HepG2 (cell line): ENCODE measurements at regions not wholly inside any gene's neighbourhood (a gene's known extent, or its start where the extent isn't known, plus 50 kb on each side); places are given as distances from the start of the nearest gene placed in this dataset.

Experiments
- ATAC-seq: fragments of 200-7000 bp; cut with Tn5 transposase; 3 replicates; pipeline ENCODE4 v1.9.1; 2020; ENCODE audit warnings: mild to moderate bottlenecking, moderate library complexity
- BruUV-seq: library from RNA; stranded (reverse); fragments of 400-500 nt; replicated peaks from 2 replicates; lab custom pipeline; 2021; lab: Mats Ljungman, UMichigan
- CTCF ChIA-PET: fragments of 300-600 bp; formaldehyde crosslinking; extraction: SDS; loops from one replicate; lab custom pipeline; 2021; ENCODE audit warnings: low total read pairs, inconsistent platforms, low intra/inter-chr PET ratio; lab: Yijun Ruan, JAX
- POLR2A ChIA-PET: fragments of 350-600 bp; sonication (Branson Sonifier 250); formaldehyde crosslinking; loops from one replicate; lab custom pipeline; 2020; ENCODE audit warnings: antibody characterized with exemption, inconsistent platforms; lab: Yijun Ruan, JAX
- DNase-seq: peaks from one replicate; pipeline ENCODE4 v3.0.0-alpha.2; 2015; ENCODE audit warnings: low spot score
- FAIRE-seq: peaks from 3 replicates; lab custom pipeline; 2011; peaks lifted over from hg19 to GRCh38; lab: Jason Lieb, UNC
- H2AFZ ChIP-seq: one replicate; pipeline ENCODE4 v1.6.1; 2011; ENCODE audit warnings: low read length, inconsistent platforms
- H3K27ac ChIP-seq: fragments of 300-600 bp; 3 replicates; pipeline ENCODE4 v1.8.0; 2011; ENCODE audit warnings: mixed run types, mild to moderate bottlenecking, mixed read lengths, low read length, inconsistent platforms; ENCODE audit not compliant: insufficient read depth; ENCODE audit errors: extremely low read length
- H3K27me3 ChIP-seq, 2 experiments: fragments of 200-600 bp in 1 of 2; 2 replicates in 1 of 2; 3 replicates in 1 of 2; pipeline versions ENCODE4 v1.6.0 to v1.8.0; 2011; ENCODE audit warnings: low read length in 2 of 2, mild to moderate bottlenecking in 2 of 2, moderate library complexity in 2 of 2, inconsistent platforms in 1 of 2; ENCODE audit not compliant: insufficient read depth in 2 of 2, control insufficient read depth in 1 of 2
- H3K36me3 ChIP-seq, 2 experiments: fragments of 200-600 bp in 1 of 2; replicated peaks in 1 of 2; 2 replicates in 1 of 2; 3 replicates in 1 of 2; pipeline versions ENCODE4 v1.5.1 to v1.8.0; 2011; ENCODE audit warnings: low read length in 2 of 2, inconsistent platforms in 1 of 2; ENCODE audit not compliant: insufficient read depth in 2 of 2, control insufficient read depth in 1 of 2
- H3K4me1 ChIP-seq: 2 replicates; pipeline ENCODE4 v1.5.1; 2012; ENCODE audit warnings: low read length, inconsistent platforms; ENCODE audit not compliant: insufficient read depth
- H3K4me2 ChIP-seq: 2 replicates; pipeline ENCODE4 v1.6.0; 2011; ENCODE audit warnings: low read depth, low read length, inconsistent platforms
- H3K4me3 ChIP-seq, 3 experiments: fragments of 200-600 bp in 1 of 3; sonication (generic), shearing (Covaris generic) in 1 of 3; replicated peaks in 1 of 3; 2 replicates each; pipeline ENCODE4 v1.5.1; 2011 to 2016; ENCODE audit warnings: low read length in 3 of 3, inconsistent platforms in 2 of 3, low read depth in 2 of 3, mild to moderate bottlenecking in 2 of 3, control low read depth in 1 of 3, mixed read lengths in 1 of 3; ENCODE audit not compliant: insufficient read depth in 1 of 3
- H3K79me2 ChIP-seq: one replicate; pipeline ENCODE4 v1.6.1; 2011; ENCODE audit warnings: low read length, inconsistent platforms; ENCODE audit not compliant: insufficient read depth
- H3K9ac ChIP-seq: 2 replicates; pipeline ENCODE4 v1.6.0; 2011; ENCODE audit warnings: mild to moderate bottlenecking, low read depth, low read length, inconsistent platforms; ENCODE audit not compliant: insufficient read depth
- H3K9me3 ChIP-seq: 2 replicates; pipeline ENCODE4 v1.5.1; 2012; ENCODE audit warnings: mild to moderate bottlenecking, low read length
- H4K20me1 ChIP-seq: 2 replicates; pipeline ENCODE4 v1.6.0; 2011; ENCODE audit warnings: inconsistent platforms, mild to moderate bottlenecking, low read length, moderate library complexity; ENCODE audit not compliant: insufficient read depth
- EP300 ChIP-seq, 3 experiments: sonication (generic) in 1 of 3; formaldehyde crosslinking in 1 of 3; IDR thresholded peaks; 2 replicates each; pipeline versions ENCODE4 v1.5.1 to v1.6.1; 2011 to 2020; ENCODE audit warnings: low read depth in 2 of 3, low read length in 2 of 3, borderline replicate concordance in 1 of 3, improper control_type of control experiment in 1 of 3, mild to moderate bottlenecking in 1 of 3, missing genetic modification reagents in 1 of 3, moderate library complexity in 1 of 3
- KDM6A ChIP-seq: IDR thresholded peaks from 2 replicates; pipeline ENCODE4 v1.6.1; 2016; ENCODE audit warnings: low read depth
- SMAD1 ChIP-seq: sonication (generic); formaldehyde crosslinking; IDR thresholded peaks from 2 replicates; pipeline ENCODE4 v1.4.0; 2020; ENCODE audit warnings: missing genetic modification reagents, low read depth, mild to moderate bottlenecking, borderline replicate concordance
- TGIF2 ChIP-seq: IDR thresholded peaks from 2 replicates; pipeline ENCODE4 v1.6.1; 2016; ENCODE audit warnings: control low read depth, missing compliant biosample characterization
- ZNF629 ChIP-seq: sonication (generic); formaldehyde crosslinking; conservative IDR thresholded peaks from 2 replicates; pipeline ENCODE4 v1.5.0; 2020; ENCODE audit warnings: missing genetic modification reagents
- WGBS: methylation state at CpG from one replicate; pipeline ENCODE4 v1.1.6; 2017; ENCODE audit warnings: low lambda C conversion rate; 5-methylcytosine and 5-hydroxymethylcytosine counted together
- in situ Hi-C: cut with HindIII; loops from 2 replicates; pipeline ENCODE4 v1.10.0; 2017; ENCODE audit warnings: low pct_unique_long_range_greater_than_20kb; ENCODE audit not compliant: extremely low pct_ligation_motif_present
- intact Hi-C: fragments of 100-400 bp; cut with micrococcal nuclease; formaldehyde crosslinking; loops from one replicate; pipeline ENCODE4 v1.10.0; 2022; ENCODE audit not compliant: unreplicated experiment
- TF ChIP-seq, protein P1 (sequence below): sonication (generic); formaldehyde crosslinking; IDR thresholded peaks from 2 replicates; pipeline ENCODE4 v1.5.0; 2020; ENCODE audit warnings: mild to moderate bottlenecking, missing genetic modification reagents, moderate library complexity
- TF ChIP-seq, protein P2 (sequence below): sonication (generic); formaldehyde crosslinking; IDR thresholded peaks from 2 replicates; pipeline ENCODE4 v1.5.1; 2020; ENCODE audit warnings: mild to moderate bottlenecking, moderate library complexity, missing genetic modification reagents
- TF ChIP-seq, protein P3 (sequence below): sonication (generic); formaldehyde crosslinking; IDR thresholded peaks from 2 replicates; pipeline ENCODE4 v1.8.1; 2023; ENCODE audit warnings: mild to moderate bottlenecking, missing genetic modification reagents

DNA sequence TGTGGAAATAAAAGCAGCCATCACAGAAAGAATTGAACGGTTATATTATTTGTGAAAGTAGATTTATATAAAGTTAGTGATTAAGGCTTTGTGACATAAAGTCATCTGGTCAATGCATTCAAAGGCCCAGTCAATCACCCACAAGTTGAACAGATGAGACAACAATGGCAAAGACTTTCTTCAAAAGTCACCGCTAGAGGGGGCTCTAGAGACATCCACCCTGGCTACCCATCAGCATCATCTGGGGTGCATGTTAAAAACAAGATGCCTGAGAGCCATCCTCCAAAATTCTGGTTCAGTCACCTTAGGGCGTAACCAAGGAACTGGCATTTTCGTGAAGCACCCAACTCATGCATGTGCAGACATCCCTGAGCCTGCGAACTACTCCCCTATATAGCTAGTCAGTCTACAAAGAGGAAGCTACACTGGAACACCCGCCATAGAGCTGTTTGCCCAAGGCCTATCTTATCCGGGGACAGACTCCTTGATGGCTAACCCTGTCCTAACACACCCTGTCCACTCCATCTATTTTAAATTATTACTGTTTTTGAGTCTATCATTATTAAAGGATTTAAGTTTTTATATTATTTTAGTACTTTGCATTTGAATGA lies 970.5 kb downstream of the UQCRFS1 start:
- in situ Hi-C loops (no loop called here), intact Hi-C loops (no loop called here)
- Histone ChIP-seq H3K36me3 (no peaks in the 10 kb centered on the region), H4K20me1 (no peaks in the 10 kb centered on the region), H3K79me2 (no peaks in the 10 kb centered on the region), H3K9ac (no peak overlapping the region), H3K4me1 (no peaks in the 10 kb centered on the region), H3K27me3 (no peaks in the 10 kb centered on the region), H3K4me3 (no peak overlapping the region), H3K4me2 (no peak overlapping the region), H3K9me3 (peaks cover 93% of the 10 kb centered on the region), H2AFZ (no peak overlapping the region), H3K27ac (no peak overlapping the region)
- DNase-seq = no peak
- BruUV-seq = no TSS peak
- no peak for FAIRE-seq
- no peak for TF ChIP-seq SMAD1 (CRISPR knock-in tag)
- TF ChIP-seq, protein P1, sequence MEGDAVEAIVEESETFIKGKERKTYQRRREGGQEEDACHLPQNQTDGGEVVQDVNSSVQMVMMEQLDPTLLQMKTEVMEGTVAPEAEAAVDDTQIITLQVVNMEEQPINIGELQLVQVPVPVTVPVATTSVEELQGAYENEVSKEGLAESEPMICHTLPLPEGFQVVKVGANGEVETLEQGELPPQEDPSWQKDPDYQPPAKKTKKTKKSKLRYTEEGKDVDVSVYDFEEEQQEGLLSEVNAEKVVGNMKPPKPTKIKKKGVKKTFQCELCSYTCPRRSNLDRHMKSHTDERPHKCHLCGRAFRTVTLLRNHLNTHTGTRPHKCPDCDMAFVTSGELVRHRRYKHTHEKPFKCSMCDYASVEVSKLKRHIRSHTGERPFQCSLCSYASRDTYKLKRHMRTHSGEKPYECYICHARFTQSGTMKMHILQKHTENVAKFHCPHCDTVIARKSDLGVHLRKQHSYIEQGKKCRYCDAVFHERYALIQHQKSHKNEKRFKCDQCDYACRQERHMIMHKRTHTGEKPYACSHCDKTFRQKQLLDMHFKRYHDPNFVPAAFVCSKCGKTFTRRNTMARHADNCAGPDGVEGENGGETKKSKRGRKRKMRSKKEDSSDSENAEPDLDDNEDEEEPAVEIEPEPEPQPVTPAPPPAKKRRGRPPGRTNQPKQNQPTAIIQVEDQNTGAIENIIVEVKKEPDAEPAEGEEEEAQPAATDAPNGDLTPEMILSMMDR (CRISPR knock-in tag) = peak; percentile 22; the same call in 1 of the 2 replicates
- TF ChIP-seq ZNF629 (CRISPR knock-in tag) = no peak
- ChIA-PET CTCF (no interaction called here), POLR2A (no interaction called here)
- ATAC-seq = no peak
- WGBS = 0% methylated on average over 4 of the region's 7 CpGs

DNA sequence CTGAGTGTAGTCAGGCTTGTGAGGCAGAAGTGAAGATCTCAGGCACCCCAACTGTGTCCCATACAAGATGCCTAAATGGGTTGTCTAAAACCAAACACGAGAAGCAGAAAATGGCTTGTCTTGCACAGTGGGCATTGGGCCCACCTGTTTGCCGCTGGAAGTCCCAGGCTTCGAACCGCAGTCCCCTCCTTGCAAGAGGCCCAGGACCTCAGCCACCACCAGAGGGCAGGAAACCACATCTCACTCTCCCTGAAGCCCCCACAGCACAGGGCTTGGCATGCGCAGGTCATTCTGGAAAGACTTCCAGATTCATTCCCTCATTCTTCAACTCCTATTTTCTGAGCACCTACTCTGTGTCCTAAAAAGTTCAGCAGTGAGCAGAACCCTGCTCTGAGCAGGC lies 973.7 kb downstream of the UQCRFS1 start:
- BruUV-seq = no TSS peak
- in situ Hi-C loops (no loop called here), intact Hi-C loops (no loop called here)
- Histone ChIP-seq H3K4me1 (no peaks in the 10 kb centered on the region), H3K27me3 (no peaks in the 10 kb centered on the region), H2AFZ (no peak overlapping the region), H3K4me2 (no peak overlapping the region), H3K27ac (no peak overlapping the region), H3K36me3 (no peaks in the 10 kb centered on the region), H4K20me1 (no peaks in the 10 kb centered on the region), H3K4me3 (no peak overlapping the region), H3K9ac (no peak overlapping the region), H3K9me3 (peaks cover 92% of the 10 kb centered on the region), H3K79me2 (no peaks in the 10 kb centered on the region)
- ChIA-PET POLR2A (no interaction called here), CTCF (no interaction called here)
- no peak for ATAC-seq
- FAIRE-seq = no peak
- WGBS = 14% methylated on average over 2 of the region's 5 CpGs
- DNase-seq = no peak
- TF ChIP-seq KDM6A (CRISPR knock-in tag) (no peak), TGIF2 (no peak), EP300 (IDR thresholded peaks at IDR 0.05; ENCODE audit: low read depth in 2 of 2, low read length in 2 of 2) (no peak), EP300 (CRISPR knock-in tag; IDR thresholded peaks at IDR 0.05; ENCODE audit: borderline replicate concordance) (no peak)
- TF ChIP-seq, protein P2, sequence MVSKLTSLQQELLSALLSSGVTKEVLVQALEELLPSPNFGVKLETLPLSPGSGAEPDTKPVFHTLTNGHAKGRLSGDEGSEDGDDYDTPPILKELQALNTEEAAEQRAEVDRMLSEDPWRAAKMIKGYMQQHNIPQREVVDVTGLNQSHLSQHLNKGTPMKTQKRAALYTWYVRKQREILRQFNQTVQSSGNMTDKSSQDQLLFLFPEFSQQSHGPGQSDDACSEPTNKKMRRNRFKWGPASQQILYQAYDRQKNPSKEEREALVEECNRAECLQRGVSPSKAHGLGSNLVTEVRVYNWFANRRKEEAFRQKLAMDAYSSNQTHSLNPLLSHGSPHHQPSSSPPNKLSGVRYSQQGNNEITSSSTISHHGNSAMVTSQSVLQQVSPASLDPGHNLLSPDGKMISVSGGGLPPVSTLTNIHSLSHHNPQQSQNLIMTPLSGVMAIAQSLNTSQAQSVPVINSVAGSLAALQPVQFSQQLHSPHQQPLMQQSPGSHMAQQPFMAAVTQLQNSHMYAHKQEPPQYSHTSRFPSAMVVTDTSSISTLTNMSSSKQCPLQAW = no peak
- TF ChIP-seq, protein P3, sequence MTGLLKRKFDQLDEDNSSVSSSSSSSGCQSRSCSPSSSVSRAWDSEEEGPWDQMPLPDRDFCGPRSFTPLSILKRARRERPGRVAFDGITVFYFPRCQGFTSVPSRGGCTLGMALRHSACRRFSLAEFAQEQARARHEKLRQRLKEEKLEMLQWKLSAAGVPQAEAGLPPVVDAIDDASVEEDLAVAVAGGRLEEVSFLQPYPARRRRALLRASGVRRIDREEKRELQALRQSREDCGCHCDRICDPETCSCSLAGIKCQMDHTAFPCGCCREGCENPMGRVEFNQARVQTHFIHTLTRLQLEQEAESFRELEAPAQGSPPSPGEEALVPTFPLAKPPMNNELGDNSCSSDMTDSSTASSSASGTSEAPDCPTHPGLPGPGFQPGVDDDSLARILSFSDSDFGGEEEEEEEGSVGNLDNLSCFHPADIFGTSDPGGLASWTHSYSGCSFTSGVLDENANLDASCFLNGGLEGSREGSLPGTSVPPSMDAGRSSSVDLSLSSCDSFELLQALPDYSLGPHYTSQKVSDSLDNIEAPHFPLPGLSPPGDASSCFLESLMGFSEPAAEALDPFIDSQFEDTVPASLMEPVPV = no peak
